Stimulated activated CD8-positive, alpha-beta memory T cell treated with anti-CD3 and anti-CD28 coated beads, Interleukin-7, amount 100 ng/mL, for 4 hours (primary cell): ENCODE measurements at regions not wholly inside any gene's neighbourhood (a gene's known extent, or its start where the extent isn't known, plus 50 kb on each side); places are given as distances from the start of the nearest gene placed in this dataset.
"Not testable (repeated sequence)": the region's sequence is repeated elsewhere in the genome, so short reads cannot be mapped to it uniquely, and the experiment has no call there.

Experiments used
- DNase-seq, 2 donors: peaks; one replicate each; pipeline ENCODE4 v3.0.0-alpha.2; 2020; ENCODE audit warnings: low read depth in 2 of 2

DNA sequence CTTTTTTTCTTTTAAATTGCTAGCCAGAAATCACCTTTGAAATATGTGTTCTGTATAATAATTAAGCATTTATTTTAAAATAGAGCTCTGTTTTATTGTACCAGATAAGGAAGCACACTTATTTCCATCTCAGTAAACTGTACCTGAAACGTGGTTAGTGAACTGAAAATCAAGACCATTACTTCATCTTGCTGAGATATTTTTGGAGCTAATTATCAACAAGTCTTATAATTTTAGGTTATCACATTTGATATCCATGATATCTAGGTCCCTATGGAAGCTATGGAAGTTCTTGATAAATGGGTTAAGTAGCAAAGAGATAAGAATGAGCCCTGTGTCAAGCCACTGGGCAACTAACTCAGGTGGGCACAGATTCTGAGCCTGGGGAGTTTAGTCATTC lies 187.2 kb downstream of the NFKBIZ start:
- no peak for DNase-seq

- no peak for DNase-seq
Measured at GRCh38 chr3:102037209-102037608, 187.9 kb downstream of the NFKBIZ start.

DNA sequence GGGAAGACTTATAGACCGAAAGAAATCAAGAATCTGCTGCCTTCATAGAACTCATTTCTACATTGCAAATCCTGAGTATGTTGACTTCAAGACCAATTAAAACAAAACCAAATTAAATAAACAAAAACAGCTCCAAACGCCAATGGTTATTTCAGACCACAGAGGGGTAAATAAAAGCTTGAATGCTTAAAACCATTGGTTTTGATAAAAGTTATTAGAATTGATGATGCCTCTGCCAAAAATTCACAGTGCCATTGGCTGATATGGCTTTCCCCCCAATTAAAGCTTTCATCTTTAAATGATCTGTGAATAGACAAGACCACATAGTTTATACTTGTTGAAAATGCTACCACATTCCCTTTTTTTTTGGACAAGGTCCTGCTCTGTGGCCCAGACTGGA lies 188.5 kb downstream of the NFKBIZ start:
- DNase-seq: no peak

GRCh38 chr3:102038477-102039142 lies 189.3 kb downstream of the NFKBIZ start:
- DNase-seq: no peak

GRCh38 chr3:102040144-102040543 lies 190.8 kb downstream of the NFKBIZ start:
- DNase-seq: not testable (repeated sequence)

- DNase-seq: no peak
Measured at GRCh38 chr3:102053375-102053989, 204.2 kb downstream of the NFKBIZ start.

DNA sequence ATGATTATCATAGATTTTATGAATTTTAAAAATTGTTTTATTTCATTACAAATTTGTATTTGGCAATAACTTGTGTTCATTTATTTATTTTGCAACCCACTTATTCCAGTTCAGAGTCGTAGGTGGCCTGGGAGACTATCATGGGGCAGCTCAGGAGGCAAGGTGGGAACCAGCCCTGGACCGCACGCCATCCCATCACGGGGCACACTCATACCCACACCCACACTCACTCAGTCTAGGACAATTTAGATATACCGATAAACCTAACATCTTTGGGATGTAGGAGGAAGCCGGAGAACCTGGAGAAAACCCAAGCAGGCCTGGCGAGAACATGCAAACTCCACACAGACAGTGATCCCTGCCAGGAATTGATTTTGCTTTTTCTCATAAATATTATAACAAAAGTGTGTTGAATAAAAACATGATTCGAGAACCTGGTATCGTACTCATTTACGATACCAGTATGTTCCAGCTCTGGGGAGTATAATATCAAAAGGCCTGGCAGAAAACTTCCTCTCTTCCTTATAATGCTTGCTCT lies 205.3 kb downstream of the NFKBIZ start:
- no peak for DNase-seq

- DNase-seq: no peak
Measured at GRCh38 chr3:102057781-102058421, 208.6 kb downstream of the NFKBIZ start.

DNA sequence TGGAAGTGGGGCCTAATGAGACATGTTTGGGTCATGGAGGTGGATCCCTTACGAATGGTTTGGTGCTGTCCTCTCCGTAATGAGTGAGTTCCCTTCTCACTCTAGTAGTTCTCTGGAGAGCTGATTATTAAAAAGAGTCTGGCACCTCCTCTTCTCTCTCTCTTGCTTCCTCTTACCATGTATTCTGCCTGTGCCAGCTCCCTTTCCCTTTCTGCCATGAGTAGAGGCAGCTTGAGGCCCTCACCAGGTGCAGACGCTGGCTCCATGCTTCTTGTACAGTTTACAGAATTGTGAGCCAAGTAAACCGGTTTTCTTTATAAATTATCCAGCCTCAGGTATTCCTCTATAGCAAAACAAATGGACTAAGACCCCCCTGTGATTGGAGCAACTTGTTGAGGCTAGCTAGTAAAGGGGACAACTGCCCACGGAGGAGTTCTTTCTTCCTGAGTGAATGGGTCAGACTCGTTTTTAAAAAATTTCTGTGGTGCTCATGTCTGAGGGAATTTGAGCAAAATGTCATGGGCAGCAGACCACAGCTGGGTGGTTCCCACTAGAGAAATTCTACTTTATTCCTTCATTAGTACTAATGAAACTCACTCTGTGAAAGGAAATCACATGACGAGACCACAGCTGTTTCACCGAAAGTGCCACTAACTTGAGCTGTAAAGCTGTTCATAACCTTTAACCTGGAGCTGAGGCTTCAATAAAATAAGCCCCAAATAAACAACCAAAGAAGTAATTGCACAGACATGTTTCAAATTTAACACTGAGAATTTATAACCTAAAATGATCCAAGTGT lies 210.0 kb downstream of the NFKBIZ start:
- DNase-seq: no peak

DNA sequence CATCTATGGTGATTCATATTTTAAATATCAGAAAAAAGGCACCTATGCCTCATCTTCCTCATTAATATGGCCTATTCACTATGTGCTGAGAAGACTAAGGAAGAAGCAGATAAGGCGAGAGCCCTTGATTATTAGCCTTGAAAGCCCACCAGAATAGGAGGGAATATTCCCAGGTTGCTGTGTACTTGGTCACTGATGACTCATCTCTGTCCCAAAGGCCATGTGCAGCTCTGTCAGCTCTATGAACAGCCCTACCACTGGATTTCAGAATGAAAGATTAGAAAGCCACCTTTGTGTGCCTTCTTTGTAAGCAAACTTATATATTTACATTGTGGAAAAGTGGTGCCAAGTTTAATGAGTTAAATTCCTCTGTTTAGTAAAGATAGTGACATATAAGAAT lies 211.5 kb downstream of the NFKBIZ start:
- DNase-seq: no peak

DNA sequence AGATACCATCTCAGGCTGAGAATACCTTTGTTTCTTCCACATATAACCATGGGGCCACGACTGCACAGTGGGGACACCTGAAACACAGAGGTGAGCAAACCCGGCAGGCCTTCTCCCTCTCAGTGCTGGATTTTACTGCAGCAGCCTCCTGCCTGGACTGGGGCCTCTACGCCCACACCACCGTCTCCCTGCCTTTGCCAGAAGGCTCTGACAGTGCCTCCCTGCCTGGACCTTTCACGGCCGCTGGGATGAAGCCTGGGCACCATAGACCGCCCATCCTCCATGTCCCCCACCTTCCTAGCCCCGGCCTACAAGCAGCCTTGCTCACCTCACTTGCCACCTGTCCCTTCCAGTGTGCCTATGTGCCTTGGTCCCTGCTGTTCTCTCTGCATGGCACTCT lies 214.3 kb downstream of the NFKBIZ start:
- DNase-seq: no peak

GRCh38 chr3:102066470-102066869 lies 217.2 kb downstream of the NFKBIZ start:
- no peak for DNase-seq

DNA sequence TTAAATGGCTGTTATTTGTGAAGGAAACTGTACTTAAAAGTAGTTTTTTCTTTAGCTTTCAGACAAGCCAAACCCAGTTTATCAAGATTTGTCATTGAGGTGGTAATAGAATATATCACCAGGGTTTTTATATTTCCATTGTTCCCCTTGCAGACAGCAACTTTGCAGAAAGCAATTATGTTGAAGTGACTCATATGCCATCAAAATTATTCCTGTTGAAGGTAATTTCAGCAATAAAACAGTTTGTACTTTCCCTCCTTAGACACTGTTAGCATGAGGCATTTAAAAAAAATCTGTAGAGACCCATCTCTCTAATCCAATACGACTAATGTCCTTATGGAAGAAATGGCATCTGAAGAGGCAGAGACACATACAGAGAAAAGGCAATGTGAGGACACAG lies 219.0 kb downstream of the NFKBIZ start:
- DNase-seq: no peak

DNA sequence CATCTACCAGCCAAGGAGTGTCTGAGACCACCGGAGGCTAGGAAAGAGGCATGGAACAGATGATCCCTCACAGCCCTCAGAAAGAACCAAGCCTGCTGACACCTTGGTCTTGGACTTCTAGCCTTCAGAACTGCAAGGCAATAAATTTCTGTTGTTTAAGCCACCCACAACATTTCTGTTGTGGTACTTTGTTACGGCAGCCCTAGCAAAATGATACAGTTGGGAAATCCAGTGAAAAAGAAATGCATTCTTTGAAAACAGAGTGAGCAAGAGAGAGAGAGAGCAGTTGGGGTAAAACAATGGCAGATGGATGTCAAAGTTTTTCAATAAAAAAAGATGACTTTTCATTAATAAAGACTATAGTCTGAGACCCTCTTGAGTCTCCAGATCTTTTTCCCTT lies 219.4 kb downstream of the NFKBIZ start:
- no peak for DNase-seq

GRCh38 chr3:102069211-102069662 lies 219.9 kb downstream of the NFKBIZ start:
- no peak for DNase-seq

DNA sequence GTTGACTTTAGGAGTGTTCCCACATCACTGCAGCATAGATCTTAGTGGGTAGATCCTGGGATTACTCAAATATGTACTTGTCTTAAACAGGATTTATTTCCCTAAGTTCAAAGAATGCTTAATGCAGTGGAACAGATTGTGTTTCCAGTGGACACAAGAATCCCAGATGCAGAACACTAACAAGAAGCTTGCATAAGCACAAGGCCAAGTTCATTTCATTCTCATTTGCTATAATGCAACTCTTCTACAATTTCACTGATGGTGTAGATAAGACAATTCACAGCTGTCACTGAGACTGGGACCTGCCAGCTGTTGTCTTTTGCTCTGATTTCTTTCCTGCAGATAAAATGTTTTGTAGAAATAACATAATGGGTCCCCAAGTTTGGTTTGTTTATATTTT lies 225.6 kb downstream of the NFKBIZ start:
- no peak for DNase-seq

DNA sequence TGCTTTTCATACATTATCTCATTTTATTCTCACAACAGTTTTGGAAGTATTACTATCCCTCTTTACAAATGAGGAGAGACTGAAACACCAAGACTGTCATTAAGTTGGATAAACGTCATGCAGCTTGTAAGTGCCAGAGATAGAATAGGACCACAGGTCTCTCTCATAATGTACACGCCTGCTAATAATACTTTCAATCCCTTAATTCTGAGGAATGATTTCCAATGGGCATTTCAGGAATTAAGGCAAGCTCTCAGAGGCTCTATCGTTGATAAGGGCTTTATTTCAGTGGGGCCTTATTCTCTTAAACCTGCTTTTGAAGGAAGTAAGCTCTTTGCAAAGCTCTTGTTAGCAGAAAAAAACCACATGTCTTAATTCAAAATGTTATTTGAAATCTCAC lies 229.1 kb downstream of the NFKBIZ start:
- DNase-seq: no peak

- no peak for DNase-seq
Measured at GRCh38 chr3:102078854-102079808, 229.8 kb downstream of the NFKBIZ start.

- no peak for DNase-seq
Measured at GRCh38 chr3:102079809-102080197, 230.5 kb downstream of the NFKBIZ start.

- DNase-seq: no peak
Measured at GRCh38 chr3:102081572-102082289, 232.4 kb downstream of the NFKBIZ start.
